GM03348 (cell line): ENCODE measurements at regions not wholly inside any gene's neighbourhood (a gene's known extent, or its start where the extent isn't known, plus 50 kb on each side); places are given as distances from the start of the nearest gene placed in this dataset.
"Not testable (repeated sequence)": the region's sequence is repeated elsewhere in the genome, so short reads cannot be mapped to it uniquely, and the experiment has no call there.

Source experiments
- DNase-seq: peaks from one replicate; pipeline ENCODE4 v3.0.0; 2012; ENCODE audit warnings: low spot score

GRCh38 chr3:158882445-158882844 lies 80.6 kb downstream of the MFSD1 start:
- no peak for DNase-seq

DNA sequence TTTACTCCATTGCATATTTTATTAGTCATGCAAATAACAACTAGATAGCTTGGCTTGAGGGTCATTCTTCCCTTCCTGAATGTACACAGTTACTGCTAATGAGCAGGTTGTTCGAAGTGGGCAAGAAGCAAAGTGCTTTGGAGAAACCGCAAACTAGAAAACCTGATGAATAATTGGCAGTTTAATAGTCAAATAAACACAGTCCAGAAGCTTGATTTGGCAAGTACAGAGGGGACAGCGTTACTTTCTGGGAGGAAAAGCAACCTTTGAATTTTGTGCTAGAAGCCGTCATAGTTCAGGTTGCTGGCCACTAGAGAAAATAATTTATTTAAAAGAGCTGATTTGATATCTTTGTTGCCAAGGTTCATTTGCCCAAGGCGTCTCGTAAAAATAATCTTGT lies 94.9 kb downstream of the MFSD1 start:
- DNase-seq = no peak

- no peak for DNase-seq
Observed at GRCh38 chr3:158906749-158907148, 104.9 kb downstream of the MFSD1 start.

GRCh38 chr3:158908187-158908734 lies 106.4 kb downstream of the MFSD1 start:
- no peak for DNase-seq

GRCh38 chr3:158909870-158910269 lies 108.0 kb downstream of the MFSD1 start:
- DNase-seq = peak; percentile 41

GRCh38 chr3:158911586-158911985 lies 109.7 kb downstream of the MFSD1 start:
- DNase-seq = no peak

DNA sequence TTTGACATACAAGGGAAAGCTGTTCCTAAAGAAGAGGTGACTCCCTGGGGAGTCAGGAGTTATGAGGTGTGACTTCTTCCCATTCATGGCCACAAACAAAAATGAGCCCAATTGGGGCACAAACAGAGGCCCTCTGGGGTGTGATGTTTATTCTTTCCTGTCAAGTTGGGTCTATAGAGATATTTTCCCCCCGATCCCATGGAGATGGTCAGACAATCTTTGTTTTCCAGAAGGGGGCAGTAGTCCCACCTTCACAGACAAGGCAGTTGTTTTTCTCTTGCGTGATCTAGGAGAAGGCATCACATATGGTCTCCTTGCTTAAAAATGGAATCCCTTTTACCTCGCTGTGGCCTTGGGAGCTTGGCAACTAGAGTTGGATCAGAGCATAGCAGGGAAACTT lies 110.3 kb downstream of the MFSD1 start:
- no peak for DNase-seq

DNA sequence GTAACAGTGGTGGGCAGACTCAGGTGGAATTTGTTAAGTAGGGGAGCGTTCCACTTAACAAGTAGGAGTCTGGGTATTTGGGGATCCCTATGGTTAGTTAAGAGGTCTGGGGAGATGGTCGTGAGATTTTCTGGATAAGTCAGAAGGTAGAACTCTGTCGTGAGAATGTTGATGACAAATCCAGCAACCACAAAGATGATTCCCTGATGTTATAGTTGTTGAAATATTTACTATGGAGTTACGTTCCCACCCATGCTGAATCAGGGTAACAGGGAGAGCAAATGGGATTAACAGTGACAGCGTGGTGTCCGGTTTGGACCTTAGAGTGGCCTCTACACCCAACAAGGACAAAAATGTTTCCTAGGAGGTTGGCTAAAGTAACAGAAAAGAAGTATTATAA lies 110.8 kb downstream of the MFSD1 start:
- no peak for DNase-seq

DNA sequence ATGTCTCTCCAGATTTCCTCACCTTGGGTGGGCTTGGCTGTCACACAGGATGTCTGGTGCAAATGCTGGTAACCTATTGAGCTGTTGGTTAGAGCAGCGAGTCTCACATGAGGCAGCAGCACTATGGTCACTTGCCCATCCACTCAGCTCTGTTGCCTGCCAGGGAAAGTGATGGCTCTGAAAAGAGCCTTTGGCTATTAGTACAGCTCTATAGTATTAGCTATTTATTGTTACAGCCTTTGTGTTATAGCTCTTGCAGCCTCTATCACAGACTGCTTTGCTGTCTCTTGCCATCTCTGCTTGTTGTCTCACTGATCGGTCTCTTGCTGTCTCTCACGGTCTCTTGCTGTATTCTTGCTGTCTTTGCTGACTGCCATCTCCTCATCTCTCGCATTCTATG lies 114.3 kb downstream of the MFSD1 start:
- DNase-seq = no peak

DNA sequence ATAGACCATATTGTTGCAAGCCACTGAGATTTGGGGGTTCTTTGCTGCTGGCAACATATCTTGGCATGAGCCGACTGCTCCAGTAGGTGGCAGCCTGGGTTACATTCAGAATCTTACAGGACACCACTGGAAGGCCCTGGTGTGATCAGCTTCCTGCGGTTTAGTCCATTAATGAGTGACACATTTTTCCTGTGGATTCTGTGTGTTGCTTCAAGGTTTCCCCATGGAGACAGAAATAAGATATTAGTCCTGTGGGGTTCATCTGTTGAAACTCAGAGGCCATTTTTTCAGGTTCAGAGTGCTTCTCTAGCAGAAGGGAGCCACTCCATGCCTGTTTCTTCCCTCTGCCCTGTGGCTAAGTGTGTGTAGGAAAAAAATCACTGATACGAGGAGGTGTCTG lies 116.2 kb downstream of the MFSD1 start:
- peak; percentile 77 for DNase-seq

DNA sequence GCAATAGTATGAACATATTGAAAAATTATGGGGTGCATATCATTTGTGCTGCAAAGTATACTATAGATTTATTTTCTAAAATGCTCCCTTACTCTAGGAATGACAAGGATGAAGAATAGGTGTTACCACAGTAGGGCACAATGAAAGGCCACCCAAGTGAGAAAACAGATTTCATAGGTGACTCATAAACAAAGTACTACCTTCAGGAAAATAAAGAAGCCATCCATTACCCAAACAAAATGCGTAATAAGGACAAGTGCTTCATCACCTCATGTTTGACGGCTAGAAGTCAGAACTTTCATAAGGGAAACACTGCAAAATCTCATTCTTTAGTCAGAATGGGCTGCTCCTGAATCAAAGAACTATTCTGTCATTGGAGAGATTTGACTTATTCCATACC lies 116.6 kb downstream of the MFSD1 start:
- no peak for DNase-seq

DNA sequence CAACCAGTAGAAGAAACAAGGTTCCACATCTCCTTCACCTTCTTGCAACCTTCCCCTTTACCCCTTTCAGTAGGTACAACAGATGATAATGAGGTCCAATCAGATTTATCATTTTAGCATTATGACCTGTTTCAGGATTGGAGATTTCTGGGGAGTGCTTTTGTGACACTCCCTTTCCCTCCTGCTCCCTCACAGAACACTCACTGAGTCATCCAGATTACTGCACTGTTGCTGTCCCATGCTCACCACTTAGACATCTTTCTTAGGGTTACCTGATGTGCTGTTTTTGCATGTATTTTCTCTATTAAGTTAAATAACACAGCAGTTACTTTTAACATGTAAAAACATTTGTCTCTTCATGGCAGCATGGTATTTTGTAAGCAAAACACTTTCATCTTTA lies 118.5 kb downstream of the MFSD1 start:
- DNase-seq = no peak

- no peak for DNase-seq
Observed at GRCh38 chr3:158925021-158925420, 123.2 kb downstream of the MFSD1 start.

DNA sequence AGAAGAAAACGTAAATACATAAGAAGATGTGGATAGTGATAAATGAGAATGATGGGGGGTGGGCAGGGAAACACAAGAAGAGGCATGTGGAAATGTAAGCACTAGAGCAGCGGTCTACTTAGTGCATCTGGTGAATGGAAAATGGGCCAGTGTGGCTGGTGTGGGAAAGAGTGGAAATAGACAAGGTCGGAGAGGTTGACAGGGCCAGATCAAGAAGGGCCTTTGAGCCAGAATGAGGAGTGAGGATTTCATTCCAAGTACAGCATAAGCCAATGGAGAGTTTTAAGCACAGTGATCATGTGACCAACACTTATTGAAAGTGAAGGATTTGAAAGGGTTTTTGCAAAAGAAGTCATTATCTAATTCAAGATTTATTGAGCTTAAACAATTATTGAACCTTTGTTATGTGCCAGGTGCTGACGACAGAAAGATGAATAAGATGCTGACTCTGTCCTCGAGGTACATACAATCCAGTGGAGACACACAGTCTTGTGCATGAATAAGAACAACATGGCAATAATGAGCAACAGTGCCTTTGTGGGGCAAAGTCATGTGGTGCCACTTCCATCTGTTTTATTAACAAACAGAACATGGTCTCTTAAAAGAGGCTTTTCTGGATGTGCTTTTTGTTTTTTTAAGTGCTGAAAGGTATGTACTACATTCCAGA lies 124.1 kb downstream of the MFSD1 start:
- no peak for DNase-seq

DNA sequence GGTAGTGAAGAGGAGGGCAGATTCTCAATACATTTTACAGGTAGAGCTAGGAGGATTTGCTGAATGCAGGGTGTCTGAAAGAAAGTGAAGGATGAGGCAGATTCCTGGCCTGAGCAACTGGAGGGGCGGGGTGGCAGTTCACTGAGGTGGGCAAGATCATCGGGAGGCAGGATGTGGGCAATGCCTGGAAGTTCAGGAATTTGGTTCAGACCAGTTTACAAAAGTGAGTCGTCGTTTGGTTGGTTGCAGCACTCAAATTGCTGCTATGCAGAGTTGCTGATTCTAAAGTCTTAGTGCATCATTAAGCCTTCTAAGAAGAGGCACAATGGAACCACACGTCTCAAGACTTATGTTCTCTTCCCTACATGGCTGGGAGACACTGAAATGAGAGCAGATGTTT lies 134.0 kb downstream of the MFSD1 start:
- no peak for DNase-seq

DNA sequence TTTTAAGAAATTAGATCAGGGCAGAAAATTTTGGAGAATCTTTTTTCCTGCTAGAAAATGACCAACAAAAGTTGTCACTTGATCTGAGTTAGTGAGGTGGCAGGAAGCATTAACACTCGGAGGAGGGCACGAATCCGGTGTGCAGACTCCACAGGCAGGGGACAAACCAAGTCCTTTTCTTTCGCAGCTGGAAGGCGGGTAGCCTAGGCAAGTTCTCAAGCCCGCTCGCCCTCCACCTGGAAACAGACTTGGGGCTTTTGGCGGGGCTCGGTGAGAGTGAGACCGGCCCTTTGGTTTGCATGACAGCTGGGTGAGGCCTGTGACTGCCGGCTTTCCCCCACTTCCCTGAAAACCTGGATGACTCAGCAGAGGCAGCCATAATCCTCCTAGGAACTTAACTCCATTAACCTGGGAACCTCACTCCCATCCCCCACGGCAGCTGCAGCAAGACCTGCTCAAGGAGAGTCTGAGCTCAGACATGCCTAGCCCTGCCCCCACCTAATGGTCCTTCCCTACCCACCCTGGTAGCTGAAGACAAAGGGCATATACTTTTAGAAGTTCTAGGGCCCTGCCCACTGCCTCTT lies 134.8 kb downstream of the MFSD1 start:
- no peak for DNase-seq

GRCh38 chr3:158950178-158950901 lies 148.5 kb downstream of the MFSD1 start:
- no peak for DNase-seq

- DNase-seq = no peak
Observed at GRCh38 chr3:158953131-158953530, 151.3 kb downstream of the MFSD1 start.

- DNase-seq = no peak
Observed at GRCh38 chr3:158954420-158954819, 152.6 kb downstream of the MFSD1 start.

DNA sequence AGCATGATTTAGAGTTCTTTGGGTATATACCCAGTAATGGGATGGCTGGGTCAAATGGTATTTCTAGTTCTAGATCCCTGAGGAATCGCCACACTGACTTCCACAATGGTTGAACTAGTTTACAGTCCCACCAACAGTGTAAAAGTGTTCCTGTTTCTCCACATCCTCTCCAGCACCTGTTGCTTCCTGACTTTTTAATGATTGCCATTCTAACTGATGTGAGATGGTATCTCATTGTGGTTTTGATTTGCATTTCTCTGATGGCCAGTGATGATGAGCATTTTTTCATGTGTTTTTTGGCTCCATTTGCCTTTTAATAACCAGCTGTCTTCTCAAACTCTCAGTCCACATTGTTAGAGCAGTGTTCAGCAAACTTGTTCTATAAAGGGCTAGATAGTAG lies 155.9 kb downstream of the MFSD1 start:
- not testable (repeated sequence) for DNase-seq

DNA sequence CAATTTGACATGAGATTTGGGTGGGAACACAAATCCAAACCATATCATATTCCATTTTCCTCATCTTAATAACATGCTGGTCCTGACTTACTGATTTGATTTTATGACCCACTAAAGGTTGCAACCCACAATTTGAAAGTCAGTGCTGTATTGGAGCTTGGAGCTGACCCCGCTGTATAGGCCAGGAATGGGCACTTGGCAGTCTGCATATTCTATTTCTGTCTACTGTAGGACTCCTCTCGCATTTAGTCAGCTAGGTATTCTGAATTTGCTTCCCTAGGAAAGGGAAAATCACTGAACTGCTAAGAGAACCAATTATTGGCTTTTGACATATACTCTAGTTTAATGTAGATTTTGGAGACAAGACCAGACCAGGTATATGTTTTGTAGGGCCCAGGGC lies 157.0 kb downstream of the MFSD1 start:
- no peak for DNase-seq

DNA sequence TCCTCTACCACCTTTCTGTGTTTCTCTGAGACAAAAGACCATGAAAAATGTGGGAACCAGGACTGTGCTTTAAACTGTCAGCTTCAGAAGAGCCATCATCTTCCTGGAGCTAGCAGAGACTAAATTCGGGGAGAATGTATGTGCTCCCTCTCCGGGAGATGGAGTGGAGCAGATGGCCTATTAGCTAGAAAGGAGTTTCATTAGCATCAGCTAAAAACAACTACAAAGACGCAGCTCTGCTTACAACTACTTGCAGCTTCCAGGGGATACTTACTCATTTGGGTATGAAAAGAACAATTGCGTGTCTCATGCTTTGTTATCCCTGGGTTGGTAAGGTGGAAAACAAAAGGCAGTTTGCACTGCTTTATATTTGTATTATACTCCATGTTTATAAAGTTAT lies 159.6 kb downstream of the MFSD1 start:
- no peak for DNase-seq

- no peak for DNase-seq
Observed at GRCh38 chr3:158961911-158962310, 160.1 kb downstream of the MFSD1 start.
